ENCODE measurements at regions not wholly inside any gene's neighbourhood (a gene's known extent, or its start where the extent isn't known, plus 50 kb on each side); places are given as distances from the start of the nearest gene placed in this dataset.

- intact Hi-C loops (cut with DNase I; ENCODE audit: low total_unique reads) = loop anchor here (5.0 kb wide), 1 partner anchor 981 kb away; no protein-coding TSS in a partner anchor
- DNase-seq (ENCODE audit: low spot score in 2 of 2) = no peak
- Histone ChIP-seq H3K4me3 (no peak overlapping the region), H3K27me3 (no peaks in the 10 kb centered on the region), H3K27ac (no peak overlapping the region), H3K36me3 (no peaks in the 10 kb centered on the region), H3K4me1 (no peaks in the 10 kb centered on the region), H3K9me3 (no peaks in the 10 kb centered on the region)
- TF ChIP-seq POLR2A (IDR thresholded peaks at IDR 0.05) (no peak), POLR2AphosphoS5 (IDR thresholded peaks at IDR 0.05) (no peak), CTCF (IDR thresholded peaks at IDR 0.05) (no peak)
These were observed 314.0 kb upstream of the KCNJ16 start for GRCh38 chr17:69761011-69761410.

GRCh38 chr17:69761767-69762321 is 313.2 kb upstream of the KCNJ16 start:
- intact Hi-C loops (cut with DNase I; ENCODE audit: low total_unique reads) = loop anchor here (5.0 kb wide), 1 partner anchor 980 kb away; no protein-coding TSS in a partner anchor
- Histone ChIP-seq H3K4me1 (no peaks in the 10 kb centered on the region), H3K27ac (no peak overlapping the region), H3K9me3 (no peaks in the 10 kb centered on the region), H3K27me3 (no peaks in the 10 kb centered on the region), H3K4me3 (no peak overlapping the region), H3K36me3 (no peaks in the 10 kb centered on the region)
- TF ChIP-seq POLR2AphosphoS5 (IDR thresholded peaks at IDR 0.05) = peak in 1 of 3 donors; percentile 60
- TF ChIP-seq POLR2A (IDR thresholded peaks at IDR 0.05) = no peak
- DNase-seq (ENCODE audit: low spot score in 2 of 2) = no peak

GRCh38 chr17:69762359-69762758 is 312.7 kb upstream of the KCNJ16 start:
- intact Hi-C loops (cut with DNase I; ENCODE audit: low total_unique reads) = loop anchor here (5.0 kb wide), 1 partner anchor 980 kb away; no protein-coding TSS in a partner anchor
- no peaks in the 10 kb centered on the region for H3K9me3 ChIP-seq
- H3K27me3 ChIP-seq = no peaks in the 10 kb centered on the region
- H3K4me1 ChIP-seq = no peaks in the 10 kb centered on the region
- H3K27ac ChIP-seq = no peak overlapping the region
- TF ChIP-seq POLR2AphosphoS5 (IDR thresholded peaks at IDR 0.05) = no peak
- no peak for TF ChIP-seq POLR2A (IDR thresholded peaks at IDR 0.05)
- no peak for TF ChIP-seq CTCF (IDR thresholded peaks at IDR 0.05)
- no peaks in the 10 kb centered on the region for H3K36me3 ChIP-seq
- no peak overlapping the region for H3K4me3 ChIP-seq
- no peak for DNase-seq (ENCODE audit: low spot score in 2 of 2)

- TF ChIP-seq CTCF (IDR thresholded peaks at IDR 0.05) (no peak), POLR2AphosphoS5 (IDR thresholded peaks at IDR 0.05) (no peak), POLR2A (IDR thresholded peaks at IDR 0.05) (no peak)
- Histone ChIP-seq H3K4me3 (no peak overlapping the region), H3K4me1 (no peaks in the 10 kb centered on the region), H3K27ac (no peak overlapping the region), H3K9me3 (no peaks in the 10 kb centered on the region), H3K27me3 (no peaks in the 10 kb centered on the region), H3K36me3 (no peaks in the 10 kb centered on the region)
- no peak for DNase-seq (ENCODE audit: low spot score in 2 of 2)
- intact Hi-C loops (cut with DNase I; ENCODE audit: low total_unique reads) = loop anchor here (5.0 kb wide), 1 partner anchor 980 kb away; no protein-coding TSS in a partner anchor
These were observed 312.3 kb upstream of the KCNJ16 start for GRCh38 chr17:69762766-69763165.

- H3K4me3 ChIP-seq = no peak overlapping the region
- TF ChIP-seq POLR2AphosphoS5 (IDR thresholded peaks at IDR 0.05) (no peak), CTCF (IDR thresholded peaks at IDR 0.05) (no peak), POLR2A (IDR thresholded peaks at IDR 0.05) (no peak)
- no peaks in the 10 kb centered on the region for H3K27me3 ChIP-seq
- DNase-seq (ENCODE audit: low spot score in 2 of 2) = no peak
- H3K27ac ChIP-seq = no peak overlapping the region
- intact Hi-C loops (cut with DNase I; ENCODE audit: low total_unique reads) = loop anchor here (5.0 kb wide), 1 partner anchor 979 kb away; no protein-coding TSS in a partner anchor
- H3K4me1 ChIP-seq = no peaks in the 10 kb centered on the region
- no peaks in the 10 kb centered on the region for H3K9me3 ChIP-seq
- no peaks in the 10 kb centered on the region for H3K36me3 ChIP-seq
These were observed 311.5 kb upstream of the KCNJ16 start for GRCh38 chr17:69763503-69763902.

Measured in breast epithelium (tissue), 4 donors.